HEK293T (cell line): ENCODE measurements at regions not wholly inside any gene's neighbourhood (a gene's known extent, or its start where the extent isn't known, plus 50 kb on each side); places are given as distances from the start of the nearest gene placed in this dataset.

Source experiments
- CTCF ChIA-PET: fragments of 350-600 bp; formaldehyde crosslinking; extraction: SDS; loops from one replicate; lab custom pipeline; 2021; ENCODE audit warnings: antibody characterized with exemption, inconsistent platforms; lab: Yijun Ruan, JAX
- POLR2A ChIA-PET: fragments of 350-600 bp; formaldehyde crosslinking; extraction: SDS; loops from one replicate; lab custom pipeline; 2020; ENCODE audit warnings: antibody characterized with exemption, inconsistent platforms; lab: Yijun Ruan, JAX
- DNase-seq: peaks from one replicate; pipeline ENCODE4 v3.0.0; 2012; ENCODE audit warnings: mixed read lengths; ENCODE audit errors: extremely low spot score
- ARNT ChIP-seq: fragments of 450-650 bp; IDR thresholded peaks from 2 replicates; pipeline ENCODE4 v1.6.1; 2017; ENCODE audit warnings: mild to moderate bottlenecking
- BHLHE40 ChIP-seq: fragments of 450-650 bp; IDR thresholded peaks from 2 replicates; pipeline ENCODE4 v1.6.1; 2016; ENCODE audit warnings: mild to moderate bottlenecking, moderate library complexity, borderline replicate concordance
- CTBP1 ChIP-seq: fragments of 450-650 bp; IDR thresholded peaks from 2 replicates; pipeline ENCODE4 v1.6.1; 2016; ENCODE audit warnings: borderline replicate concordance
- ELF4 ChIP-seq: fragments of 450-650 bp; IDR thresholded peaks from 2 replicates; pipeline ENCODE4 v1.6.1; 2017; ENCODE audit warnings: antibody characterized with exemption
- FOXA1 ChIP-seq: fragments of 450-650 bp; IDR thresholded peaks from 2 replicates; pipeline ENCODE4 v1.6.1; 2016; ENCODE audit warnings: mild to moderate bottlenecking
- FOXK2 ChIP-seq: fragments of 450-650 bp; IDR thresholded peaks from 2 replicates; pipeline ENCODE4 v1.6.1; 2016; ENCODE audit warnings: mild to moderate bottlenecking
- FOXM1 ChIP-seq: fragments of 450-650 bp; IDR thresholded peaks from 2 replicates; pipeline ENCODE4 v1.6.1; 2017; ENCODE audit warnings: mild to moderate bottlenecking, borderline replicate concordance
- HDGF ChIP-seq: fragments of 450-650 bp; IDR thresholded peaks from 2 replicates; pipeline ENCODE4 v1.6.1; 2017; ENCODE audit warnings: antibody characterized with exemption, borderline replicate concordance
- L3MBTL2 ChIP-seq: fragments of 450-650 bp; conservative IDR thresholded peaks from 2 replicates; pipeline ENCODE4 v1.6.1; 2016; ENCODE audit warnings: mild to moderate bottlenecking
- LEF1 ChIP-seq: fragments of 450-650 bp; IDR thresholded peaks from 2 replicates; pipeline ENCODE4 v1.6.1; 2017; ENCODE audit warnings: mild to moderate bottlenecking, borderline replicate concordance
- NFRKB ChIP-seq: fragments of 450-650 bp; IDR thresholded peaks from 2 replicates; pipeline ENCODE4 v1.6.1; 2016; ENCODE audit warnings: mild to moderate bottlenecking, moderate library complexity
- PKNOX1 ChIP-seq: fragments of 450-650 bp; IDR thresholded peaks from 2 replicates; pipeline ENCODE4 v1.6.1; 2016
- SP1 ChIP-seq: fragments of 450-650 bp; IDR thresholded peaks from 2 replicates; pipeline ENCODE4 v1.6.1; 2017
- SUZ12 ChIP-seq: fragments of 450-650 bp; IDR thresholded peaks from 2 replicates; pipeline ENCODE4 v1.6.1; 2016; ENCODE audit warnings: mild to moderate bottlenecking
- TARDBP ChIP-seq: fragments of 450-650 bp; IDR thresholded peaks from 2 replicates; pipeline ENCODE4 v1.6.1; 2016
- ZNF384 ChIP-seq: fragments of 450-650 bp; IDR thresholded peaks from 2 replicates; pipeline ENCODE4 v1.6.1; 2016

- CTCF ChIA-PET: no interaction called here
- POLR2A ChIA-PET: no interaction called here
These were observed 279.8 kb upstream of the SEMA6D start for GRCh38 chr15:47437491-47437890.

GRCh38 chr15:47439146-47440111, 277.9 kb upstream of the SEMA6D start:
- ChIA-PET CTCF (no interaction called here), POLR2A (no interaction called here)
- no peak for DNase-seq
- TF ChIP-seq ZNF384 (no peak), ELF4 (no peak), FOXM1 (no peak), CTBP1 (no peak), FOXA1 (no peak), L3MBTL2 (no peak), SP1 (no peak)

More at GRCh38 chr15:47437491-47437890, 279.8 kb upstream of the SEMA6D start:
- DNase-seq: no peak
- TF ChIP-seq FOXA1 (no peak), ZNF384 (no peak), FOXK2 (no peak), LEF1 (no peak), ELF4 (no peak), BHLHE40 (no peak), CTBP1 (no peak), SP1 (no peak), HDGF (no peak)

- CTCF ChIA-PET: no interaction called here
- DNase-seq: no peak
- TF ChIP-seq ELF4 (no peak), L3MBTL2 (no peak), PKNOX1 (no peak), ARNT (no peak), NFRKB (no peak), TARDBP (no peak), BHLHE40 (no peak), SP1 (no peak), FOXM1 (no peak), FOXK2 (no peak), CTBP1 (no peak)
- POLR2A ChIA-PET: no interaction called here
These were observed 274.9 kb upstream of the SEMA6D start for GRCh38 chr15:47442371-47442770.

DNA sequence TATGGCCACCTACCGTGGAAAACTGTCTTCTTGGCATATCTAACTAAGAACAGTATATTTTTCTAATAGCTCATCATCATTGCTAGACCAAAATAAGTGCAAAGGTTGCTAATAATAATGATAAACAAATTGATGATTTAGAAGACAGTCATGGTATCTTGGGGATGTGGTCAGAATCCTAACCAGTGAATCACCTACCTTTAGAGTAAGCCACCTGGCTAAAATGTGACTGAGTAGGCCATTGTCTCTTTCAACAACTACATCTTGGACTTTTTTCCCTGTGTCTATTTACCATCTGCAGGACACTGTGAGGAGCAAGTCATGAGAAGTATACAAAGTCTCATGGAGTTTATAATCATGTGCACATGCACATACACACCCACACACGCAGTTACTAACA, 273.5 kb upstream of the SEMA6D start:
- ChIA-PET CTCF (interaction anchor here (1.0 kb wide), 1 partner anchor 28 kb away, joined by 3 read pairs; no protein-coding TSS in a partner anchor), POLR2A (no interaction called here)
- TF ChIP-seq TARDBP (no peak), NFRKB (no peak), SP1 (no peak), FOXA1 (no peak), FOXK2 (no peak), HDGF (no peak)
- DNase-seq: no peak

DNA sequence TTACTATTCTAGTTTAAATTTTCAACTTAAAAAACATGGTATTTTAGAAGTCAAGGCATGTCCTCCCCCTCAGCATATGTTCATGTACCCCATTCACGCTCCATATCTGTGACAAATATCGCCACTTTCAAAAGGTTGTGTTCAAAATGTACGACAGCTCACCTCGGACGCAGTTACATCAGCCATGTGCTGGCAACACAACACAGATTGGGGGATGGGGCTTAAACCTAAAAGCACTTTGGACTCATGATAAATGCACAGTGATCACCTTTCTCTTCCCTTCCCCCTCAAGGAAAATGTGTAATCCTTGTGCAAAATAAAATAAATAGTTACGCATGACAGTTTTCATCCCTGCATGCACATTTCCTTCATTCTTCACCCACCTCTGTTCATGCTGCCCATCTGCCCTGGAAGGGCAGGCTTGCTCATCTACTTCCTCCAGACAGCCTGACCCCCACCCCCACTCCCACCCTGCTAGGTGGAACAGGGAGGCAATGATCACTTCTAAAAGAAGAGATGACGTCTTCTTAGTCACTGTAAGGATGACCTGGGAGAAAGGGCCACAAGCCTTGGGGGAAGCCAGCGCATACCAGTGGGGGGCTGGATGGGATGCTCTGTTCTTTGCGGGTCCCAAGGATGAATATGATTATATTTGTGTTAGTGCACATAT, 271.4 kb upstream of the SEMA6D start:
- ChIA-PET CTCF (no interaction called here), POLR2A (no interaction called here)
- DNase-seq: no peak
- TF ChIP-seq SP1: no peak
- TF ChIP-seq FOXK2: no peak
- no peak for TF ChIP-seq ARNT
- no peak for TF ChIP-seq HDGF
- TF ChIP-seq CTBP1: no peak

DNA sequence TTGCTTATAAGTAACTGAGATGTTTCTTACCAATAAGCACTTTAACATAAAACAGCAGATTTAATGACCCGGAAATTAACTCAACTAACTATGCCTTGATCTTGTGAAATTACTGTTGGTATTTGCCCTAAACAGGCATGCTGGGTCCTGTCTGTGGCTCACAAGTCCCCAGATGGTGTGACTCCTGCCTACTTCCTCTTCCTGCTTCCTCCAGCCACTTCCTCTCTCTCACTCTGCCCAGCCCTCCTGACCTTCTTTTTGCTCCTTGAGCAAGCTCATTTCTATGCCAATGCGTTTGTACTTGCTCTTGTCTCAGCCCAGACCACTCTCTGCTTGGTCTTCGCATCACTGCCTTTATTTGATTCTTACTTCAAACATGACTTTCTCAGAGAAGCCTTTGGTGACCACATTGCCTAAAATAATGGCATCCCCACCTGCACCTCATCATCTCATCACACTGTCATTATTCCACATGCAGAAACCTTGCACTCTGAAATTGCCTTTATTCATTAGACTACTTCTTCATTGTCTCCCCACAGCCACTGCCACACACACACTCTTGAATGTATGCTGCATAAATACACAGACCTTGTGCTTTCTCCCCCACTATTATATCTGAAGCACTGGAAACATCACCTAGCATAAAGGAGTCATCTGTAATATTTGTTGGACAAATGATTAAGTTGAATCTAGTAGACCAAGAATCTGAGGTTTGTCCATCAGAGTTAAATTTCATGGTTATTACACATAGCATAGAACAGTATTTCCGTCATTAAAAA, 256.3 kb upstream of the SEMA6D start:
- CTCF ChIA-PET: no interaction called here
- DNase-seq: no peak
- POLR2A ChIA-PET: no interaction called here
- TF ChIP-seq TARDBP: no peak
- no peak for TF ChIP-seq ZNF384
- TF ChIP-seq FOXM1: no peak
- no peak for TF ChIP-seq L3MBTL2
- no peak for TF ChIP-seq BHLHE40
- TF ChIP-seq HDGF: no peak
- TF ChIP-seq PKNOX1: no peak
- no peak for TF ChIP-seq ARNT
- no peak for TF ChIP-seq NFRKB
- TF ChIP-seq ELF4: no peak
- no peak for TF ChIP-seq LEF1
- no peak for TF ChIP-seq CTBP1
- TF ChIP-seq SUZ12: no peak
- no peak for TF ChIP-seq FOXA1
- no peak for TF ChIP-seq SP1
- no peak for TF ChIP-seq FOXK2
